OCI-LY3 (cell line): ENCODE measurements at regions not wholly inside any gene's neighbourhood (a gene's known extent, or its start where the extent isn't known, plus 50 kb on each side); places are given as distances from the start of the nearest gene placed in this dataset.
"Not testable (repeated sequence)": the region's sequence is repeated elsewhere in the genome, so short reads cannot be mapped to it uniquely, and the experiment has no call there.

Experiments
- H2AFZ ChIP-seq: fragments of 200-600, 300-600 bp; shearing (Covaris generic); 2 replicates; pipeline ENCODE4 v1.6.0; 2014; ENCODE audit warnings: antibody characterized with exemption, low read depth, low read length
- H3K27ac ChIP-seq: fragments of 200-600, 300-600 bp; sonication (generic); 2 replicates; pipeline ENCODE4 v1.5.1; 2014; ENCODE audit warnings: mild to moderate bottlenecking, low read length, moderate library complexity, mixed read lengths
- H3K27me3 ChIP-seq: fragments of 200-600, 300-600 bp; sonication (generic); 2 replicates; pipeline ENCODE4 v1.6.1; 2014; ENCODE audit warnings: low read depth, low read length, mixed read lengths
- H3K36me3 ChIP-seq: fragments of 200-600, 300-600 bp; sonication (generic); replicated peaks from 2 replicates; pipeline ENCODE3; 2014; ENCODE audit warnings: low read depth, low read length, mixed read lengths
- H3K4me1 ChIP-seq: fragments of 300-600, 200-600 bp; sonication (generic); 2 replicates; pipeline ENCODE4 v1.6.1; 2014; ENCODE audit warnings: low read length, mixed read lengths
- H3K4me2 ChIP-seq: fragments of 200-600, 300-600 bp; sonication (generic); 2 replicates; pipeline ENCODE4 v1.6.1; 2014; ENCODE audit warnings: low read length, mixed read lengths
- H3K4me3 ChIP-seq: fragments of 300-600, 200-600 bp; sonication (generic); 2 replicates; pipeline ENCODE4 v1.5.1; 2014; ENCODE audit warnings: antibody characterized with exemption, mild to moderate bottlenecking, low read length, moderate library complexity
- H3K79me2 ChIP-seq: fragments of 300-600, 200-600 bp; shearing (Covaris generic); 2 replicates; pipeline ENCODE4 v1.6.1; 2014; ENCODE audit warnings: mild to moderate bottlenecking, low read length, mixed read lengths
- H3K9ac ChIP-seq: fragments of 300-600, 200-600 bp; shearing (Covaris generic); 2 replicates; pipeline ENCODE4 v1.6.0; 2014; ENCODE audit warnings: mild to moderate bottlenecking, low read length, moderate library complexity
- H3K9me3 ChIP-seq: fragments of 200-600, 300-600 bp; shearing (Covaris generic); 2 replicates; pipeline ENCODE4 v1.6.1; 2014; ENCODE audit warnings: low read length, mixed read lengths; ENCODE audit not compliant: insufficient read depth
- H4K20me1 ChIP-seq: fragments of 200-600, 300-600 bp; sonication (generic); 2 replicates; pipeline ENCODE4 v1.6.1; 2016; ENCODE audit warnings: low read length, mixed read lengths; ENCODE audit not compliant: insufficient read depth
- CTCF ChIP-seq: fragments of 200-600, 300-600 bp; sonication (generic); IDR thresholded peaks from 2 replicates; pipeline ENCODE4 v1.5.1; 2014; ENCODE audit warnings: antibody characterized with exemption, low read length, low read depth
- EZH2phosphoT487 ChIP-seq: fragments of 200-600 bp; shearing (Covaris generic); IDR thresholded peaks from 2 replicates; pipeline ENCODE4 v1.6.1; 2018; ENCODE audit warnings: antibody characterized with exemption, mixed run types, low read depth

- no peaks in the 10 kb centered on the region for H3K4me1 ChIP-seq
- H3K4me3 ChIP-seq, result no peak overlapping the region
- H4K20me1 ChIP-seq, result no peaks in the 10 kb centered on the region
- H3K27me3 ChIP-seq, result no peaks in the 10 kb centered on the region
- no peak overlapping the region for H2AFZ ChIP-seq
- no peaks in the 10 kb centered on the region for H3K36me3 ChIP-seq
- no peaks in the 10 kb centered on the region for H3K79me2 ChIP-seq
- H3K9ac ChIP-seq, result no peak overlapping the region
- no peak overlapping the region for H3K27ac ChIP-seq
- no peak for TF ChIP-seq CTCF
- no peak for TF ChIP-seq EZH2phosphoT487
- no peaks in the 10 kb centered on the region for H3K9me3 ChIP-seq
- no peak overlapping the region for H3K4me2 ChIP-seq
Observed at GRCh38 chr5:67790390-67790789, 425.2 kb upstream of the PIK3R1 start.

- H3K27me3 ChIP-seq, H3K36me3 ChIP-seq, H2AFZ ChIP-seq, H3K27ac ChIP-seq, H3K9ac ChIP-seq, H3K4me3 ChIP-seq, H3K4me1 ChIP-seq, H4K20me1 ChIP-seq, H3K79me2 ChIP-seq, H3K9me3 ChIP-seq, H3K4me2 ChIP-seq: not testable (repeated sequence)
Observed at GRCh38 chr5:67779893-67780623, 435.5 kb upstream of the PIK3R1 start.

GRCh38 chr5:67774786-67775185, 440.8 kb upstream of the PIK3R1 start:
- Histone ChIP-seq H3K9me3 (no peaks in the 10 kb centered on the region), H3K9ac (no peak overlapping the region), H4K20me1 (no peaks in the 10 kb centered on the region), H2AFZ (no peak overlapping the region), H3K4me1 (peaks cover 3% of the 10 kb centered on the region; the same call in 1 of the 2 replicates), H3K36me3 (no peaks in the 10 kb centered on the region), H3K79me2 (no peaks in the 10 kb centered on the region), H3K4me3 (no peak overlapping the region), H3K4me2 (no peak overlapping the region), H3K27me3 (no peaks in the 10 kb centered on the region), H3K27ac (no peak overlapping the region)
- TF ChIP-seq EZH2phosphoT487, result no peak
- no peak for TF ChIP-seq CTCF

- Histone ChIP-seq H3K4me1 (peaks cover 3% of the 10 kb centered on the region; the same call in 1 of the 2 replicates), H3K9ac (no peak overlapping the region), H3K27ac (no peak overlapping the region), H3K27me3 (no peaks in the 10 kb centered on the region), H3K36me3 (no peaks in the 10 kb centered on the region), H3K4me3 (no peak overlapping the region), H3K4me2 (no peak overlapping the region), H3K79me2 (no peaks in the 10 kb centered on the region), H3K9me3 (no peaks in the 10 kb centered on the region), H2AFZ (no peak overlapping the region), H4K20me1 (no peaks in the 10 kb centered on the region)
- TF ChIP-seq CTCF, result no peak
- no peak for TF ChIP-seq EZH2phosphoT487
Observed at GRCh38 chr5:67774267-67774552, 441.3 kb upstream of the PIK3R1 start.
